HG03097 (cell line): ENCODE measurements at regions not wholly inside any gene's neighbourhood (a gene's known extent, or its start where the extent isn't known, plus 50 kb on each side); places are given as distances from the start of the nearest gene placed in this dataset.
A peak's percentile ranks its signal among the peaks of the same experiment; 100 is the strongest.

Experiments
- ATAC-seq: cut with Tn5 transposase; IDR thresholded peaks from one replicate; pipeline ENCODE4 v1.9.1; 2021; ENCODE audit not compliant: unreplicated experiment, low FRiP score

DNA sequence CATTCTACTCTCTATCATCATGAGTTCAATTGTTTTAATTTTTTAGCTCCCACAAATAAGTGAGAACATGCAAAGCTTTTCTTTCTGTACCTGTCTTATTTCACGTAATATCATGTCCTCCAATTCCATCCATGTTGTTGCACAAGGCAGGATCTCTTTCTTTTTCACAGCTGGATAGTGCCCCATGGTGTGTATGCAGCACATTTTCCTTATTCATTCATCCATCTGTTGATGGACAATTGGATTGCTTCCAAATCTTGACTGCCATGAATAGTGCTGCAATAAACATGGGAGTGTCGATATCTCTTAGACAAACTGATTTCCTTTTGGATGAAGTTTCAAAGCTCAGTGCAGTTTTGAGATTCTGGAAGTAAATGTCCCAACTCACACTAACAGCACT is 326.9 kb downstream of the FGF9 start:
- ATAC-seq = no peak

- ATAC-seq = no peak
Measured at GRCh38 chr13:21998279-21998990, 327.6 kb downstream of the FGF9 start.

- ATAC-seq = no peak
Measured at GRCh38 chr13:21999666-22000065, 328.8 kb downstream of the FGF9 start.

DNA sequence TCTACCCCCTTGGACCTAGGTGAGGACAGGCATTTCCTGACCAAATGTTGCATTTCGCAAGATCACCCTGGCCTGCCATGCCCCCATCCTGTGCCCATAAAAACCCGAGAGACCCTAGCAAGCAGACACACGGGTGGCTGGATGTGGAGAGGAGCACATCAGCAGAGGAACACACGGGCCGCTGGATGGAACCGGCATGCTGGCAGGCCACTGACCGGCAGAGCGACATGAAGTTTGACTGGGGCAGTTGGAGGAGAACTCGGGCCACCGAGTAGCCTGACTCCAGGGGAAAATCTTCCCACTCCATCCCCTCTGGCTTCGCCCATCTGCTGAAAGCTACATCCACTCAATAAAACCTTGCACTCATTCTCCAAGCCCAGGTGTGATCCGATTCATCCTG is 329.3 kb downstream of the FGF9 start:
- ATAC-seq = no peak

DNA sequence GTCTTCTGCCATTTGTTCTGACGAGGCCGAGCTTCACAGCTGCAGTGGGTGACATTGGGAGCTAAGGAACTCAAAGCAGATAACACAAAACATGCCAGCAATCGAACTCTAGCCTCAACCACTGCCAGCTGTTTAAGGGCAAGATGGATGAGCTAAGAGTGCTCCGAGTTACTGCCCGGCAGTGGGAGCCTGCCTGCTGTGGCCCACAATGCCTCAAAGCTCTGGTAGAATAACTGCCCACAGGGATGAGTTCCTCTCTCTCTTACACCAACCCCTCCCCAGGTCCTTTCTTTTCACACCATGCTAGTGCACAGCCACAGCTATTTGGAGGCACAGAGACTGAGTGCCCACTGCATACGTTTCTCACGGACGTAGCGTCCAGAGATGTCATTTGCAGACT is 330.5 kb downstream of the FGF9 start:
- ATAC-seq = no peak

- no peak for ATAC-seq
Measured at GRCh38 chr13:22002893-22003292, 332.0 kb downstream of the FGF9 start.

DNA sequence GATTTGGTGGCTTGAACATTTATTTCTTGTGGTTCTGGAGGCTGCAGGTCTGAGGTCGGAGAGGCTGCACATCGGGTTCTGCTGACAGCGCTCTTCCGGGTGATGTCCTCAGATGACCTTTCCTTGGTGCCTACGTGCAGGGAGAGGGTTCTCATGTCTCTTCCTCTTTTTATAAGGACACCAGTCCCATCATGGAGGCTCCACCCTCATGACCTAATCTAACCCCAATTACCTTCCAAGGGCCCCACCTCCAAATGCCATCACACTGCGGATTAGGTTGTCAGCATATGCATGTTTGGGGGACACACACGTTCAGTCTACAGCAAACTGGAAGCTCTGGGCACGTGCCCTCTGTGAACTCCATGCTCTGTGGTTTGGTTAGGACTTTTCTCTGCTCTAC is 338.6 kb downstream of the FGF9 start:
- no peak for ATAC-seq

- no peak for ATAC-seq
Measured at GRCh38 chr13:22009937-22010336, 339.1 kb downstream of the FGF9 start.

GRCh38 chr13:22012686-22013085 is 341.8 kb downstream of the FGF9 start:
- ATAC-seq = no peak

GRCh38 chr13:22014469-22014868 is 343.6 kb downstream of the FGF9 start:
- no peak for ATAC-seq

DNA sequence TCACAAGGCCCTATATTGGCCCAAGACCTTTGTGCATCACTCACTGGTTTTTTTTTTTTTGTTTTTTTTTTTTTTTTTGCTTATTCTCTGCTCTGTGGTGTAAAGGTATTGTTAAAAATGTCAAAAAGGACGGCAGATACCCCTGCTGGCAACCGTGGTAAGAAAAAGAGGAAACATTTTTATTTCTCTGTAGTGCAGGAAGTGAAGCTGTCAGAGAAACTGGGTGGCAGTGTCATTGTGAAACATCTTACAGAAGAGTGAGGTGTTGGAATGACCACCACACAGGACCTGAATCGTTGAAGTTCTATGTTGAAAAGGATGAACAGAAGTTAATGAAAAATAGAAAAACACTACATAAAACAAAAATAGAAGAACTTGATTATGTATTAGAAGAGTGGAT is 346.4 kb downstream of the FGF9 start:
- peak; percentile 90 for ATAC-seq

- no peak for ATAC-seq
Measured at GRCh38 chr13:22018076-22018835, 347.4 kb downstream of the FGF9 start.

DNA sequence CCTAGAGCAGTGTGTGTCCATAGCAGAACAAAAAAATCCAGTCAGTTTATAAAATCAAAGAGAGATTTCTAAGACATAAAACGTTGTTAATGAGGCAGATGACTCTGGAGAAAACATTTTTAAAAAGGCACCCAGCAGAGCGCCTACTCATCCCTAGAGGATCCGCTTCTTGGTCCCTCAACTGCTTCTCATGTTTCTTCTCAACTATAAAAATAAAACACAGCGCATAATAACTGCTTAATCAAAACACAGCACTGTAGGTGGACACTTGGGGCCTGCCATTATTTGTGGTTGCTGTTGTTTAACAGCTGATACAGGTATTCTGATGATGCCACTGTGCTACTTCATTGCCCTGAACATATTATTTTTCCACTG is 347.9 kb downstream of the FGF9 start:
- no peak for ATAC-seq

DNA sequence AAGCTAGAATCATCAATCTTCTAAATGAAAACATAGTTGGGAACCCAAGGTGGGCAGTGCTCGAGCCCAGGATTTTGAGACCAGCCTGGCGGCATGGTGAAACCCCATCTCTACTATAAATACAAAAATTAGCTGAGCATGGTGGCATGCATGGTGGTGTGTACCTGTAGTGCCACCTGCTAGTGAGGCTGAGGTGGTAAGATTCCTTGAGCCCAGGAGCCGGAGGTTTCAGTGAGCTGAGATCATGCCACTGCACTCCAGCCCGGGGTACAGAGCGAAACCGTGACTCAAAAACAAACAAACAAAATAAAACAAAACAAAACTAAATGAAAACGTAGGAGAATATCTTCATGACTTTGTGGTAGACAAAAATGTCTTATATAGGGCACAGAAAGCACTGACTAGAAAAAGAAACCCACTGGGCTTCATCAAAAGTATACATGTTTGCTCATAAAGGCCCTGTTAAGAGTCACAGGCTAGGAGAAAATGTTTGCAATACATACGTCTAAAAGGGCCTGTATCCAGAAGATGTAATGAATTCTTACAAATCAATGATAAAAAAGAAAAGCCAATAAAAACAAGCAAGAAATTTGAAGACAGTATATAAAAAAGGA is 353.6 kb downstream of the FGF9 start:
- no peak for ATAC-seq

DNA sequence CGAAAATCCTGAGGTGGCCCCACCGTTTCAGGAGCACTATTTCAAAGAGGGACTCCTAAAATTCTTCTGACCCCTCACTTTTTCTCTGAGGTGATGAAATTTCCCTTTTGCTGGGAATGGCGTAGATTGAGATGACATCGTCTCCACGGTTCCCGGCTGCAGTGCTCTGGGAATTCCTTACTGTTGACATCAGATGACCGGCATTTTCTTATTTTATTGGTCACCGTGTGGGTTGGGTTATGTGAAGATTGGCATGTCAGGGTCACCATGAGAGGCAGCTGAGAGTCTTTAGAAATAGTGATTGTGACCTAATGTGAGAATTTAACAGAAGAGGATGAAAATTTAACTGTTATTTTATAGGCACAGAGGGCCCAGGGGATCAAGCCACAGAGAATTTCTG is 356.7 kb downstream of the FGF9 start:
- no peak for ATAC-seq

- ATAC-seq = no peak
Measured at GRCh38 chr13:22028831-22029230, 358.0 kb downstream of the FGF9 start.

DNA sequence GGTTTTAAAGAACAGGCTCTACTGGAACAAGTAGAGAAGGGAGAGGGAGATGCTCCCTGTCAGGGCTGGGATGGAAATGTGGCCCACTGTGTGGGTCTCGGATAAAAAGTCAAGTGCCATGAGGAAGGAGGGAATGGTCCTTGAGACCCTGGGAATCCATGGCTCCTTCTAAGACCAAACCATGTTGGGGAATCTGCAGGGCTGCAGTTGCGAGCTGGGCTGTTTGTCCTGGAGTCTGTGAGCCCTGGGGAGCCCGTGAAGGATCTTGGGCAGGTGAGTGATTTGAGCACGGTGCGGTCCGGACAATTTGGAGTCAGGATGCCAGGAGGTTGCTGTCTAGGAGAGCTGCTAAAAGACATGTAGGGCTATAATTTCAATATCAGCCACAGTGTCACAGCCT is 359.4 kb downstream of the FGF9 start:
- no peak for ATAC-seq

GRCh38 chr13:22031702-22032286 is 360.9 kb downstream of the FGF9 start:
- no peak for ATAC-seq

DNA sequence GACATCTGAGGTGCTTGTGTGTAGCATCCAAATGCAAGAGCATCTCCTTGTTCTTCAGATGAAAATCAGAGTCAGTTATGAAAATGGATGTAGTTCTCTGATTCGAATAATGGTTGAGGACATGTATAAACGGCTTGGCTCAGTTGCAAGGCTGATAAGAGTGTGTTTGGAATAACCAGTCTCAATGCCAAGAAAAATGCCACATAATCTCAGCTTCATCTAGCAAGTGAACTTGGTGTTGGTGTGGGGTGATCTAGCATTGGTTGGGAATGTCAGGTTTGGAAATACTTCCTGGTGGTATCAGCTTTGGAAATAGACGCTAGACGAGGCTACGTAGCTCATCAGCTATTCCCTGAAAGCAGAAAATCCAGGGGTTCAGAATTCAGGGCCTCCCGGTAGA is 362.0 kb downstream of the FGF9 start:
- no peak for ATAC-seq

GRCh38 chr13:22039961-22040360 is 369.1 kb downstream of the FGF9 start:
- ATAC-seq = no peak

DNA sequence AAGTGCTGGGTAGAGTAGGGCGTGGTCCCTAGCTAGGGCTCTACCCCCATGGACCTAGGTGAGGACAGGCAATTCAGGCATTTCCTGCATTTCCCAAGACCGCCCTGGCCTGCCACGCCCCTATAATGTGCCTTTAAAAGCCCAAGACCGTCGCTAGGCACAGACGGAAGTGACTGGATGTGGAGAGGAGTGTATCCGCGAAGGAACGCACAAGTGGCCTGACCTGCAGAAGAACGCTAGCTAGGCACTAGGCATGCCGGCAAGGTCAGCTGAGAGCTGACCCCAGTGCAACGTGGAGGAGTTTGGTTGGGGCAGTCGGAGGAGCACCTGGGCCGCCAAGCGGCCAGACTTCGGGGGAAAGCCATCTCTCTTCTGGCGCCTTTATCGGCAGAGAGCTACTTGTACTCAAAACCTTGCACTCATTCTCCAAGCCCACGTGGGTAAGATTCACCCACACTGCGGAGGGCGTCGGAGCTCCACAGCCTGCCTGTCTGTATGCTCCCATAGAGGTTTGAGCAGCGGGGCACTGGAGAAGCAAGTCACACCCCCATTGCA is 370.0 kb downstream of the FGF9 start:
- ATAC-seq = no peak
